HUES6 (cell line): ENCODE measurements at regions not wholly inside any gene's neighbourhood (a gene's known extent, or its start where the extent isn't known, plus 50 kb on each side); places are given as distances from the start of the nearest gene placed in this dataset.

Source experiments
- H3K27ac ChIP-seq: 2 replicates; pipeline ENCODE4 v1.7.0; 2013; ENCODE audit warnings: low read depth, mild to moderate bottlenecking, low read length, inconsistent platforms
- H3K27me3 ChIP-seq: 2 replicates; pipeline ENCODE4 v1.6.1; 2013; ENCODE audit warnings: low read length; ENCODE audit not compliant: control insufficient read depth, insufficient read depth
- H3K36me3 ChIP-seq: 2 replicates; pipeline ENCODE4 v1.6.1; 2013; ENCODE audit warnings: low read length; ENCODE audit not compliant: control insufficient read depth, insufficient read depth
- H3K4me1 ChIP-seq: 2 replicates; pipeline ENCODE4 v1.6.1; 2013; ENCODE audit warnings: low read length; ENCODE audit not compliant: control insufficient read depth, insufficient read depth
- H3K4me3 ChIP-seq: 2 replicates; pipeline ENCODE4 v1.5.1; 2013; ENCODE audit warnings: low read depth, low read length
- H3K9ac ChIP-seq: one replicate; pipeline ENCODE4 v1.6.1; 2013; ENCODE audit warnings: mild to moderate bottlenecking, low read length
- H3K9me3 ChIP-seq: 2 replicates; pipeline ENCODE4 v1.6.1; 2013; ENCODE audit warnings: low read depth, low read length; ENCODE audit not compliant: control insufficient read depth, insufficient read depth

- Histone ChIP-seq H3K36me3 (no peaks in the 10 kb centered on the region), H3K4me3 (no peak overlapping the region)
These were observed 264.8 kb downstream of the TBL1XR1 start for GRCh38 chr3:176932433-176932832.

GRCh38 chr3:176931991-176932390 lies 265.3 kb downstream of the TBL1XR1 start:
- Histone ChIP-seq H3K9ac (no peak overlapping the region), H3K27ac (no peak overlapping the region), H3K4me1 (no peaks in the 10 kb centered on the region), H3K4me3 (no peak overlapping the region), H3K36me3 (no peaks in the 10 kb centered on the region), H3K9me3 (peaks cover 6% of the 10 kb centered on the region; the same call in 1 of the 2 replicates), H3K27me3 (no peaks in the 10 kb centered on the region)

More at GRCh38 chr3:176932433-176932832, 264.8 kb downstream of the TBL1XR1 start:
- Histone ChIP-seq H3K9ac (no peak overlapping the region), H3K4me1 (no peaks in the 10 kb centered on the region), H3K27me3 (no peaks in the 10 kb centered on the region), H3K9me3 (peaks cover 6% of the 10 kb centered on the region; the same call in 1 of the 2 replicates), H3K27ac (no peak overlapping the region)

DNA sequence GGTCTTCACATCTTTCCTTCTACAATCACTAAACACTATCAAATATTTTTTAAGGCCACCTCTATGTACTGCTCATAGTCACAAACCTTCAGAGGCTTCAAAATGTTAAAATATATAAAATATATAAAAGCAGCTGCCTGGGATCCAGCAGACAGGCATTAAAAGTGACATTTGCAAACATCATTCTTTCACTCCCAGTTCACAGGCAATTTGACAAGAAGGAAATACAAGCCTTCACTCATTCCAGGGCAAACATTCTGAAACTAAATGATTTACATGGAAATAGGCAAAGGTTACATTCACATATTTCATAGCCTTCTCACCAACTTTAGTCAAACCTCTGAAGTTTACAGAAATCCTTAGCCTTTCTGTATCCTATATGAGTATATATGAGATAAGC lies 266.3 kb downstream of the TBL1XR1 start:
- peaks cover 6% of the 10 kb centered on the region; the same call in 1 of the 2 replicates for H3K9me3 ChIP-seq
- H3K27ac ChIP-seq, result no peak overlapping the region
- no peak overlapping the region for H3K4me3 ChIP-seq
- no peaks in the 10 kb centered on the region for H3K27me3 ChIP-seq
- no peak overlapping the region for H3K9ac ChIP-seq
- H3K4me1 ChIP-seq, result no peaks in the 10 kb centered on the region
- H3K36me3 ChIP-seq, result no peaks in the 10 kb centered on the region

- Histone ChIP-seq H3K27me3 (no peaks in the 10 kb centered on the region), H3K4me1 (no peaks in the 10 kb centered on the region), H3K27ac (no peak overlapping the region), H3K4me3 (no peak overlapping the region), H3K9ac (no peak overlapping the region), H3K36me3 (no peaks in the 10 kb centered on the region), H3K9me3 (0 out of 2 replicates have a peak, but pooled peaks cover 3% of the 10 kb centered on the region)
These were observed 268.7 kb downstream of the TBL1XR1 start for GRCh38 chr3:176928582-176928931.

DNA sequence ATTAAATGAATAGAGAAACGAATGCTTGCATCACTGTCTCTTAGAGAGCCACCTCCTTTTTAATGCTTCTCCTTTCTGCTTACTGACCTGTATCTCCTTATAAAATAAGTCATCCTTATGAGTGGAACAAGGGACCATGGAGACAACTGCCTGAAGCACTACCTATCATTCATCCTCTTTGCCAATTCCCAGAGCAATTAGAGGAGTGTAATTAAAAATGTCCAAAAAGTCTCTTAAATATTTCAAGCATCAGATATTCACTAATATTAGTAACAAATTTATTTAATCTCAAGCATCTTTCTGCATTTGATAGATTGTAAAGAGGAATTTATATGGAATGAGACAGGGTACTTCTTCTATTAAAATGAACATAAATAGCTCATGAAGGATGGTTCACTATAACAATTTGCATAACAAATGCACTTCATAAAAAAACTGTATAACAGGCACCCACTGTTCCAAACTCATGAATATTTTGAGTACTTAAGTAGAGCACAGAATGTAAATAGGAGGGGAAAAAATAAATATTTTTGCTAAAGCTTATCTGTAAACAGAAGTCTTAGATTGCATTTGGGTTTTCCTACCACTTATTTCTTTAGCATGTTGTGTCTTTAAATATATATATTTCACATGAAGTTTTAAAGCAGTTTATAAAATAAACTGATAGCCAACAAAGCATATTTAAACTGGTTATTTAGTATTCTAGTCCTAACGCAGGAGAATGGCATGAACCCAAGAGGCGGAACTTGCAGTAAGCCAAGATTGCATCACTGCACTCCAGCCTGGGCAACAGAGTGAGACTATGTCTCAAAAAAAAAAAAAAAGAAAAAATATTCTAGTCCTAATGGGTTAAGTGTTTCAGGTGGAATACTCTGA lies 269.3 kb downstream of the TBL1XR1 start:
- Histone ChIP-seq H3K9me3 (0 out of 2 replicates have a peak, but pooled peaks cover 3% of the 10 kb centered on the region), H3K4me1 (no peaks in the 10 kb centered on the region), H3K9ac (no peak overlapping the region), H3K27me3 (no peaks in the 10 kb centered on the region), H3K27ac (no peak overlapping the region), H3K36me3 (no peaks in the 10 kb centered on the region), H3K4me3 (no peak overlapping the region)

DNA sequence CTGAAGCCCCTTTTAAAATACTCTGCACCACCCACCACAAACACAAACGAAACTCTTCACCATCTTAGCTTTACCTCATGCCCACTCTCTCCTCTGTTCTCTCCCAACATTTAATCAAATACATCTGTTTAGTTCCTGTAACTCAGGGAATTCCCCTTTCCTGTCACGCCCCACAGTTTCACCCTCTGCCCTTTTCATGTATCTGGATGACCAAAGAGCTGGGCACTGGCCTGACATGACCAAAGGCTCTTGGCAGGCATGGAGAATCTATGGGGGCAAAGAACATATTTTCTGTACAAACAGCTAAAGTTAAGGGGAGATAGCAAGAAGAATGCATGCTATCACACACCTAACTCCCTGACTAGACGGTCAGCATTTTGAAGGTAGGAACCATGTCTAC lies 270.0 kb downstream of the TBL1XR1 start:
- H3K4me3 ChIP-seq, result no peak overlapping the region
- H3K4me1 ChIP-seq, result no peaks in the 10 kb centered on the region
- H3K9me3 ChIP-seq, result 0 out of 2 replicates have a peak, but pooled peaks cover 3% of the 10 kb centered on the region
- H3K36me3 ChIP-seq, result no peaks in the 10 kb centered on the region
- no peaks in the 10 kb centered on the region for H3K27me3 ChIP-seq
- no peak overlapping the region for H3K9ac ChIP-seq
- H3K27ac ChIP-seq, result no peak overlapping the region

DNA sequence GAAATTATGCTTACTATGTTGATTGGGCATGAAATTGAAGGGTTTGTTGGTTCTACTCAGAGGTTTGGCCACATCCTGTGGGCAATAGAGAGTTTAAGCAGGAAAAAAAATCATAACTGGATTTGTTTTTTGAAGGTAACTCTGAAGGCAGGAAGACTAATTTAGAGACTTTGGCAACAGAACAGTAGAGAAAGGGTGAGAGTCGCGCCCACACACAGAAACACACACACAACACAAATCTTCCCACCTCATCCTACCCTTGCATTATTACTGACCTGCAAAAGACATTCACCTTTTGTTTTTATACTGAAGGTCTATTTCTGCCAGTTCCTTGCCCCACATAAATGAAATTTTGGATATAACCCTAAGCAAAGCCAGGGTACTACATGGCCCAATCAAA lies 270.6 kb downstream of the TBL1XR1 start:
- Histone ChIP-seq H3K9ac (no peak overlapping the region), H3K9me3 (0 out of 2 replicates have a peak, but pooled peaks cover 3% of the 10 kb centered on the region), H3K27ac (no peak overlapping the region), H3K4me3 (no peak overlapping the region), H3K27me3 (no peaks in the 10 kb centered on the region), H3K36me3 (no peaks in the 10 kb centered on the region), H3K4me1 (no peaks in the 10 kb centered on the region)

DNA sequence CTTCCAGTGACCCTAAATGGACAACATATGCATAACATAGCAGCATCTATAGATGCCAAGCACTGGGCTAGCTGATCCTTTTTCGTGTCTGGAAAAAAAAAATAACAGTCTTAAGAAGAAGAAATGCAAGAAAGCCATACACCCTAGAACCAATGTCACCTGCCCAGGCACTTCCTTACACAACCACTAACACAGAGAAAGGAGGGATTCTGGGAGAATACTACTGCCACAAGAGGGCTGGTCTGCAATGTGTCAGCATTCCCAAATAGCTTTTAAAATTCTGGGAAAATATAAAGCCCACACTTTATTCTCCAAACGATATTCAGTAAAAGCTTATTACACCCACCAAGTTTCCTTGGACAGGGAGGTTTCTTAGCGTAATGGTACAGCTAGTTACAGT lies 271.2 kb downstream of the TBL1XR1 start:
- Histone ChIP-seq H3K4me3 (no peak overlapping the region), H3K36me3 (no peaks in the 10 kb centered on the region), H3K9me3 (0 out of 2 replicates have a peak, but pooled peaks cover 3% of the 10 kb centered on the region), H3K4me1 (no peaks in the 10 kb centered on the region), H3K27ac (no peak overlapping the region), H3K9ac (no peak overlapping the region), H3K27me3 (no peaks in the 10 kb centered on the region)

- Histone ChIP-seq H3K9ac (no peak overlapping the region), H3K27ac (no peak overlapping the region), H3K27me3 (no peaks in the 10 kb centered on the region), H3K9me3 (0 out of 2 replicates have a peak, but pooled peaks cover 3% of the 10 kb centered on the region), H3K4me3 (no peak overlapping the region), H3K4me1 (peaks cover 26% of the 10 kb centered on the region), H3K36me3 (no peaks in the 10 kb centered on the region)
These were observed 276.5 kb downstream of the TBL1XR1 start for GRCh38 chr3:176920766-176921160.

DNA sequence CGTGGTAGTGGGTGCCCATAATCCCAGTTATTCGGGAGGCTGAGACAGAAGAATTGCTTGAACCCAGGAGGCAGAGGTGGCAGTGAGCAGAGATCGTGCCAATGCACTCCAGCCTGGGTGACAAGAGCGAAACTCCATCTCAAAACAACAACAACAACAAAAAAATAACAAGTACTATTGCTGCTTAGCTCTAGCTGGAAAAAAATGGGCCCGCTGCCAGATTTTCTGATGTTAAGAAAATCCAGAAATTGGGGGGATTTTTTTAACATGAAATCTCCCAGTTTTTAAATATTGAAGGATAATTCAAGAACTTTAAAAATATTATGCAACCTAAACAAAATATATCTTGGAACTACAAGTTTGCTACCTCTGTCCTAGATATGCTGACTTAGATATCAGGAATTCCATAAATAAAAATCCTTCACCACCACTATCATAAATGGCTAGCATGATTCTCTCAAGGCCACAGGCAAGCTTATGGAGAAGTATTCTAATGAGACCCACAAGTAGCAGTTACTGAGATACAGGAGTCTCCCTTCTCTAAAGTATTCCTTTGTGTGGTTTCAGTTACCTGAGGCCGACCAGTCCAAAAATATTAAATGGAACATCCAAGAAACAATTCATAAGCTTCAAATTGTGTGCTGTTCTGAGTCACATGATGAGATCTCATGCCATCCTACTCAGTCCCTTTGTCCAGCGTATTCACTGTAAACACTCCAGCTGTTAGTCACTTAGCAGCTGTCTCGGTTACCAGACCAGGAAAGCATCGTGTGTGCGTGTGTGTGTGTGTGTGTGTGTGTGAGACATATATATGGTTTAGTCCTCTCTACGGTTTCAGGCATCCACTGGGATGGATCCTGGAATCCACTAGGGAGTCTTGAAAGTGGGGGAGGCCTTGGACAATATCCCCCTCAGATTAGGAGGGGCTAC lies 277.2 kb downstream of the TBL1XR1 start:
- H3K4me3 ChIP-seq, result no peak overlapping the region
- H3K36me3 ChIP-seq, result no peaks in the 10 kb centered on the region
- H3K4me1 ChIP-seq, result peaks cover 29% of the 10 kb centered on the region
- H3K9ac ChIP-seq, result no peak overlapping the region
- 0 out of 2 replicates have a peak, but pooled peaks cover 3% of the 10 kb centered on the region for H3K9me3 ChIP-seq
- no peaks in the 10 kb centered on the region for H3K27me3 ChIP-seq
- no peak overlapping the region for H3K27ac ChIP-seq
